ENCODE measurements at regions not wholly inside any gene's neighbourhood (a gene's known extent, or its start where the extent isn't known, plus 50 kb on each side); places are given as distances from the start of the nearest gene placed in this dataset.
"Not testable (repeated sequence)": the region's sequence is repeated elsewhere in the genome, so short reads cannot be mapped to it uniquely, and the experiment has no call there.

GRCh38 chr2:104904889-104905288, 51.0 kb downstream of the POU3F3 start:
- no peak for DNase-seq

- DNase-seq: no peak
Observed at GRCh38 chr2:104909317-104909716, 55.4 kb downstream of the POU3F3 start.

GRCh38 chr2:104914509-104914908, 60.6 kb downstream of the POU3F3 start:
- DNase-seq: no peak

- DNase-seq: no peak
Observed at GRCh38 chr2:104915107-104915793, 61.3 kb downstream of the POU3F3 start.

GRCh38 chr2:104919127-104919526, 65.2 kb downstream of the POU3F3 start:
- peak; percentile 2 for DNase-seq

DNA sequence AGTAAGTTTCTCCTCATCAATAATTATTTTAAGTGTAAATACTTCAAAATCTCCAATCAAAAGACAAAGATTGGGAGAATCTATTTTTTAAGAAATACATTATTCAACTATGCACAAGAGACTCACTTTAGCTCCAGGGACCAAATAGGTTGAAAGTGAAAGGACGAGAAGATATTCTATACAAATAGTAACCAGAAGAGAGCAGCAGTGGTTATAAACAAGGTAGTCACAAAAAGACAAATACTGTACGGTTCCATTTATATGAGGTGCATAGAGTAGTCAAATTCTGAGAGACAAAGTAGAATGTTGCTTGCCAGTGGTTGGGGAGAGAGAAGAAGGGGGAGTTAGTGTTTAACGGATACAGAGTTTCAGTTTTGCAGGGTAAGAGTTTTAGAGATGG, 69.8 kb downstream of the POU3F3 start:
- DNase-seq: peak; percentile 5

DNA sequence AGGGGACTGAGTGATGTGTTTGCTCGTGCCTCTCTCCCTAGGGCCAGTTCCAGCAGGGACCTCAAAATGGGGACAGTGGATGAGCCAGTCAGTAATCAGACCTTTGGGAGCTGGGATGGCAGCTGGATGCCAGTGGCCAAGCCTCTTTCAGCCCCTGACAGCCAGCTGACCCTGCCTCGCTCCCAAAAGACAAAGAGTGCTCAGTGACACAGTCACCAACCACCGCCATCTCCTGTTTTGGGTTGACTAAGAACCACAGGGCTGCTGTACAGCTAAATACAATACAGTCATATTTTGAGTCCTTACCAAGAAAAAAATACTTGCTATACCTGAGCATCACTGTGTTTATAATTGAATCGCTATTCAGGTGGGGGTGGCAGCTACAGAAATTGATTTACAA, 75.7 kb downstream of the POU3F3 start:
- DNase-seq: no peak

DNA sequence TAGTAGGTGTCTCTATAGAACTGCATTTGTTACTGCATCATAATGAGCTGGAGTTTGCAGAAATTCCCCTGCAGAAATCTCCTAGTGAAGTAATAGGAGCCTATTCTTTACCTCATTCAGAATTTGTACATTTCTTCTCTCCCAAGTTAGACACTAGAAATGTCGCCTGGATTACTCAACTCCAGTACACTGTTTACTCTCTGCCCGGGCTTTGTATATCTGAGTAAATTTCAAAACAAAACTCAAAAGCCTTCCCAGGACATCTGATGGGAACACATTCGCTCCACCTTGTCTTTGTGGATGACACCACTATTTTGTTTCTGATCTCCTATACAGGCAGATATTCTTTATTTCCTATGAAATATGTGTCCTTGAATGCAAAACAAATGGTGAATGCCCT, 76.8 kb downstream of the POU3F3 start:
- no peak for DNase-seq

GRCh38 chr2:104932243-104932642, 78.3 kb downstream of the POU3F3 start:
- DNase-seq: no peak

DNA sequence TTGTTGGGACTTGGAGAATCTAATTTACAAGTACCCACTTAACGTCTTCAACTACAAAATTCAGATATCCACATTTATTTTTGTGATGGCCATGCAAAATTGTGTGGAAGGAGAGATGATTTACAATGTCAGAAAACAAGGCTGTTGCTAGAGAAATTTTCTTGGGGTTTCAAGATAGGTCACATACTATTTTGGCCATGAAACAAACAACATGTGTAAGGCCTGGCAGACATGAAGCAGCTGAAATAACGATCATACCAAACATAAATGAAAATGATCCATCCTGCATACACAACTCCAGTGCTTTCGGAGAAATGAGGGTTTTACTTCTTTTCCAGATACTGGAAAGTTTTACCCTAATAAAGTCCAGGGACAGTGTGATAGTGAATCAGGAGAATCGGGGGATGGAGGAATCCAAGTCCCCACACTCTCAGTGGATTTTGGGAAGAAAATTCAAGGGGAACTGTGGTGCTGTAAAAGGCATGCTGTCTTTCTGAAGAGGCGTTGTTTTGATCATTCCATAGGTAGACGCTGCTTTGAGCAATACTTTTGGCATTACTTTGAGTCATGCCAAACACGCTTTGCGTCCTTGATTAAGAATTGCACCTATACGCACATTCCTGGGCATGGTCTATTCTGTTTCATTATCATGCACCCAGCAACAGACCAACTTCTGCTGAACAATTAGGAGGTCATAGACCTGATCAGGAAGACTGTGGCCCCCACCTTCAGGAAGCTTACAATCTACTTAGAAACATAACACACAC, 79.4 kb downstream of the POU3F3 start:
- no peak for DNase-seq

DNA sequence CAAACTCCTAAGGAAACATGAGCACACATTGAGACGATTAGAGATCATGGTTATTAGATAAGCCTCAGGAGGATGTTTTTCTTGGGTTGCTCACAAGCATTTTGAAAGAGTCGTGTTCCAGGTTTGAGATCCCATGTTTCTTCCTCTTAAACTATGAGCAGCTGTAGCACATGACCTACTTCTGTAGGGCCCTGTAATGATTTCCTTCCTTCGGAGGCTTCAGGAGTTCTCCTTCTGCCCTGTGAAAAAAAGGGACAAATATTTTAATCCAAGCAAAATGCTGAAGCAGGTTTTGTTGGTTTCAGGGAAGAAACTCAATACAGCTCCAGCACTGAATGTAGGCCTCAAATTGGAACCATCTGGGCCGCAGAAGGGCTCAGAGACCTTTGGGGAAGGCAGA, 82.6 kb downstream of the POU3F3 start:
- no peak for DNase-seq

- no peak for DNase-seq
Observed at GRCh38 chr2:104938231-104938941, 84.5 kb downstream of the POU3F3 start.

DNA sequence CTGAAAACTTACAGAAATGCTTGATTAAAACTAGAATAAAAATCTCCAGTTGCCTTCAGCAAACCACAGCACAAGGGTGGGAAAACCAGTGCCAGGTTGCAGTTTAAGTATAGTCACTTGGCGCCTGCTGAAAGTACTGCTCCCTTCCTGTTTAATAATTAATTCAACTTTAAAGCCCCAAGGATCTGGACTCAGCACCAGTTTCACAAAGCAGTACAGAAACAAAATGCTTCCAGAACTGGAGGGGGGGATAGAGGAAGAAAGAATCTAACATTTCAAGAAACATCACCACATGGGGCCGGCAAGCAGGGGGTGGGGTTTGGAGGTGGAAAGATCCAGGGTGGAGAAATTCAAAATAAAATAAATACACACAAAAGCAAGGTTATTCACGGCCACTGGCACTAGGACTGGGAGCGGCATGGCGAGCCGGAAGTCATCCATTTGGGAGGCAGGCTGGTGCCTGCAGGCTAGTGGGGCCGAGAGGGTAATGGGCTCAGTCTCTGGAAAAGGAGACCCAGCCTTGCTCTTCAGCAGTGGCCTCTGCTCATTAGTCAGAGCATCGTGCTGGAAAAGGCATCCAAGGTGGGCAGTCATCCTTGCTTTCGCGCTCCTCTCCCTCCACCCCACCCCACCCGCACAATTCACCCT, 85.8 kb downstream of the POU3F3 start:
- no peak for DNase-seq

- peak; percentile 28 for DNase-seq
Observed at GRCh38 chr2:104944495-104944894, 90.6 kb downstream of the POU3F3 start.

- no peak for DNase-seq
Observed at GRCh38 chr2:104945121-104945520, 91.2 kb downstream of the POU3F3 start.

DNA sequence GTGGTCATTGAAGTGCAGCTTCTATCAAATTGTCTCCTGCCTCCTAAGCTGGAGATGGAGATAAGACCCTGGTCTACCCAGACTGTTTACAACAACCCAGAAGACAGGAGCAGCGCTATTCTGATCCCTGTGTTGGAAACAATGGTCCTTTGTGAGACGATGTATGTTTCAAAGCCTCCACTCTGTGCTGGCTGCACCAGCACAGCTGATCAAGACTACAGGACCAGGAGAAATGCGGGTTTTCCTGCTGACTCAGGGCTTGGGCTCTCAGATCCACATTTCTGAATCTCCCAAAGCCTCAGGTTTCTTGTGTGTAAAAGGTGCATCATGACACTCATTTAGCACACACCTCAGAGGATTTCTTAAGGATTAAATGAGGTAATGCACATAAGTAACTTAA, 92.0 kb downstream of the POU3F3 start:
- no peak for DNase-seq

DNA sequence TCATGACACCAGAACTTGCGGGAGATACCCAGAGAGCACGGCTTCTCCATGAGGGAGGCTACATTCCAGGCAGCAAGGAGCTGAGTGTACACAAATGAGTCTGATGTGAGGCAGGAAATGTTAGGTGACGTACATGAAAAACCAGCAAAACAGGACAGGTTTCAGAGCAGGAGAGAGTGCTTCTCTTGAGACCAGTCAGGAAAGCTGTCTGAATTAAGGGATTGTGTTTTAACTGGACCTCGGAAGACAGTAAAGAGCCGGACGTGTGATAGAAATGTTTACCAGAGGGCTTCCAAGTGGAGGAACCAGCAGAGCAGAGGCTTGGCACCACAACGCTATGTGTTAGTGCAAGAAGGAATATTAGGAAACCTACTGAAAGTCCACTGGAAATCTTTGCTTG, 90.4 kb upstream of the MRPS9 start:
- not testable (repeated sequence) for DNase-seq

- no peak for DNase-seq
Observed at GRCh38 chr2:104952976-104953375, 84.9 kb upstream of the MRPS9 start.

GRCh38 chr2:104965900-104966299, 72.0 kb upstream of the MRPS9 start:
- no peak for DNase-seq

DNA sequence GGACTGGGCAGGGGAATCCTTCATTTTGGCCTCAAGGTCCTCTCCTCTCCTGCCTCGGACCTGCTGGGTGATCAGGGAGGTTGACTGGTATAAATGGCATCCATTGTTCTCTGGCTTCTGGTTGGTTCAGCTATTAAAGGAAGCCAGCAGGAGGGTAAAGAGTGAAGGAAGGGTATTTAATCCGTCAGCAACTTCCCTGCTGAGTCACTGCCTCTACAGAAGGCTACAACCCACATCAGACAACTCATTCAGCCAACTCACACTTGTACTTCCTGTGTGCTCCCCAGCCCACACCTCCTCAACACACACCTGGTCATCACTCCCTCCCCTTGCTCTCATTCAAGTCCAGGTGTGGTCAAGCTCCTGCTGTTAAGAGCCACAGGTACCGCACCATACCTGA, 68.3 kb upstream of the MRPS9 start:
- peak; percentile 44 for DNase-seq

DNA sequence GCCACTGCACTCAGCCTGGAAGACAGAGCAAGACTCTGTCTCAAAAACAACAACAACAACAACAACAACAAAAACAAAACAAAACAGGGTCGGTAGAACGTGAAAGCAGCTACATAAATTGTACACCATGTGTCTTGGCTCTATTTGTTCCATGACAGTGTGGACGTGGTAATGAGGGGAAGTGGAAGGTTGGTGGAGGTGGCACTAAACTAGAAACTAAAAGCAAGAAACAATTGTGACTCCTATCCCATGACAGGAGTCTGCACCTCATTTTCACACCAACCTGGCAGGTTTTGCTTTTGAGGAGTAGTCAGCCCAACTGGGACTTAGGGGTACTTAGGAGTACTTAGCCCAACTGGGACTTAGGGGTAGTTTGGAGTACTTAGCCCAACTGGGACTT, 62.5 kb upstream of the MRPS9 start:
- DNase-seq: no peak

DNA sequence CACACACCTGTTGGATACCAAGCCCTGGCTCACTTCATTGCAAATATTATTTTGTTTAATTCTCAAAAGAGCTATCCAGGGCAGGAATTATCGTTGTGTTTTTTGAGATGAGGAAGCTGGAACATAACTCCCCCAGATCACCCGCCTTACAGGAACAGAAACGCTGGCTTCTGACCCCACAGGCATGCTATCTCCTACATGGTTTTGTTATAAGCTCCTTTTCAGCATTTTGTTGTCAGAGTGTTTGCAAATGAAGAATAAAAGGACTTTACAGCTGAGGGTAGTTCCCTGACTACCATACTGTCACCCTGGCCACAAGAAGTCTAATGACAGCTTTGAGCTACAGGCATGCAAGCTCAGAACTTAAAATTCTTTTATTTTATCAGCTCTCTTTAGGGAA, 62.0 kb upstream of the MRPS9 start:
- DNase-seq: peak; percentile 9

DNA sequence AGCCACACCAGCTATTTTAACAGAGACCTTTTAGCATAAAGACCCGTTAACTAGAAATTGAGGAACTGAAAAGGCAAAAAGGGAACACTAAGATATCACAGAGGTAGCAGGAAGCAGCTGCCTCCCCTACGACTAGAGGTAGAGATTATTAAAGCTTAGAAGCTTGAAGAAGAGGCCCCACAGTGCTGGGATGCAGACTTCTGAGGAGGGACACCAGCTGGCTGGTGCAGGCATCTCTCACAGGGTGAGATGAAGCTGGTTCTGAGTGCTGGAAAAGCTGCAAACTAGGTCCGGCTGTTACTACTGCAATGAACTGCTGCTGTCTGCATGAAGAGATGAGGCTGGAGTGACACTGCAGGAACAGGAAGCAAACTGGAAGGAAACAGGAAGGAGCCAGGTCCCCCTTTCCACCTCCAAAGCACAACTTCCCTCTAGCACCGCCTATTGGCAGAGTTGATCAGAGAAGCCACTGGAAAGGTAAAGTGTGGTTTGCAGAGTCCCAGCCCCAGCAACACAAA, 61.2 kb upstream of the MRPS9 start:
- peak; percentile 83 for DNase-seq

All from hematopoietic multipotent progenitor cell treated with erythropoietin and hydrocortisone succinate and interleukin-3 and kit ligand, for 4 days (in vitro differentiated cells).